Iris pigment epithelial cell (primary cell): ENCODE measurements at regions not wholly inside any gene's neighbourhood (a gene's known extent, or its start where the extent isn't known, plus 50 kb on each side); places are given as distances from the start of the nearest gene placed in this dataset.

Experiments
- DNase-seq: peaks from one replicate; pipeline ENCODE4 v3.0.0-alpha.2; 2011; ENCODE audit warnings: low read depth

- peak; percentile 23 for DNase-seq
These were observed 67.7 kb upstream of the FAM9A start for GRCh38 chrX:8868906-8869305.

DNA sequence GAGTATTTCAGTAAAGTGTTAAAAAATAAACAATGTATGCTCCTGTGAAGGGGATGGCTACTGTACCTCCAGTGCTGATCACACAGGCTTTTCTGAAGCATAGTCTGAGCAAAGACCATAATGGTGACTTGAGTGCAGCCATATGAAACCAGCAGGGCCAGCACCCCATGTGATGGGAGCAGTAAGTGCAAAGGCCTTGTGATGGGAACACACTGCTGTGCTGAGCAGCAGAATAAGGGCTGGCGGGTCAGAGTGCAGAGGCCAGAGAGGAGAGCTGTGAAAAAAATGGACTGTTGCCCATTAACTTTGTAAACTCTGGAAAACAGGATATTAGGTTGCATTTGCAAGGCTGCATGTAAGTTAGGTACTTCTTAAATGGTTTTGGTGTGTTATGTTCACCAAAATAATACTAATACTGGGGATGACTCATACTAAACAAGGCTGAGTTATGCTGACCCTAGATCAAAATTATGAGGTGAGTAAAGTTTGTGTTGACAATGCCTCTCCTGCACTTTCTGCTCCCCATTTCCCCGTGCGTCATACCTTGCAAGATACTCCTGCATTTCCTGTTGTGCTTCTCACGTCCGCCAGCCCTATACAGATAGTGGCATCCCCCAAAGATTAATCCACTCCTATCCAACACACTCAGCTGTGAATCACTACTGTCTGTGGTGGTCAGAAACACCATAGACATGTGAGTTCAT lies 67.0 kb upstream of the FAM9A start:
- peak; percentile 62 for DNase-seq

DNA sequence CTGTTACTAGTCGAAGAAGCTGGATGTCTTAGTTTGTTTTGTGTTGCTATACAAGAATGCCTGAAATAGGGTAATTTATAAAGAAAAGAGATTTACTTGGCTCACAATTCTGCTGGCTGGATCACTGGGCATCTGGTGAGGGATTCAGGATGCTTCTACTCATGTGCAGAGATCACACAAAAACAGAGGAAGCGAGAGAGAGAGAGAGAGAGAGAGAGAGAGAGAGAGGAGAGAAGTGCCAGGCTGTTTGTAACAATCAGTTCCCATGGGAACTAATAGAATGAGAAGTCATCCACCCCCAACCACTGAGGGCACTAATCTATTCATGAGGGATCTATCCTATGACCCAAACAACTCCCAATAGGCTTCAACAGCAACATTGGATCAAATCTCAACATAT lies 66.2 kb upstream of the FAM9A start:
- DNase-seq, result no peak

- no peak for DNase-seq
These were observed 63.0 kb upstream of the FAM9A start for GRCh38 chrX:8864161-8864560.

- no peak for DNase-seq
These were observed 60.7 kb upstream of the FAM9A start for GRCh38 chrX:8861908-8862307.

- DNase-seq, result no peak
These were observed 50.2 kb upstream of the FAM9A start for GRCh38 chrX:8851231-8851886.
